CD4-positive, alpha-beta T cell treated with Interleukin-21 for 1 hour (primary cell): ENCODE measurements at regions not wholly inside any gene's neighbourhood (a gene's known extent, or its start where the extent isn't known, plus 50 kb on each side); places are given as distances from the start of the nearest gene placed in this dataset.
"Not testable (repeated sequence)": the region's sequence is repeated elsewhere in the genome, so short reads cannot be mapped to it uniquely, and the experiment has no call there.

Experiments used
- DNase-seq: peaks from one replicate; pipeline ENCODE4 v3.0.0-alpha.2; 2020

GRCh38 chr6:21745543-21746337, 152.2 kb downstream of the SOX4 start:
- DNase-seq: no peak

GRCh38 chr6:21747441-21747840, 153.9 kb downstream of the SOX4 start:
- DNase-seq: no peak

- no peak for DNase-seq
These were observed 154.9 kb downstream of the SOX4 start for GRCh38 chr6:21748343-21749056.

- no peak for DNase-seq
These were observed 156.2 kb downstream of the SOX4 start for GRCh38 chr6:21749754-21750153.

- DNase-seq: no peak
These were observed 157.0 kb downstream of the SOX4 start for GRCh38 chr6:21750575-21750974.

GRCh38 chr6:21751608-21752007, 158.1 kb downstream of the SOX4 start:
- DNase-seq: no peak

GRCh38 chr6:21752054-21752811, 158.7 kb downstream of the SOX4 start:
- DNase-seq: no peak

- DNase-seq: no peak
These were observed 159.9 kb downstream of the SOX4 start for GRCh38 chr6:21753241-21754108.

- DNase-seq: no peak
These were observed 161.3 kb downstream of the SOX4 start for GRCh38 chr6:21754891-21755290.

GRCh38 chr6:21756487-21756886, 162.9 kb downstream of the SOX4 start:
- no peak for DNase-seq

- DNase-seq: not testable (repeated sequence)
These were observed 163.8 kb downstream of the SOX4 start for GRCh38 chr6:21757392-21757791.

GRCh38 chr6:21759721-21760120, 166.2 kb downstream of the SOX4 start:
- no peak for DNase-seq

GRCh38 chr6:21761053-21761730, 167.6 kb downstream of the SOX4 start:
- DNase-seq: not testable (repeated sequence)

GRCh38 chr6:21764989-21765388, 171.4 kb downstream of the SOX4 start:
- DNase-seq: no peak

- DNase-seq: no peak
These were observed 174.5 kb downstream of the SOX4 start for GRCh38 chr6:21767891-21768648.

GRCh38 chr6:21769405-21769861, 175.9 kb downstream of the SOX4 start:
- DNase-seq: no peak

- DNase-seq: no peak
These were observed 176.4 kb downstream of the SOX4 start for GRCh38 chr6:21769968-21770367.

- DNase-seq: no peak
These were observed 178.2 kb downstream of the SOX4 start for GRCh38 chr6:21771626-21772320.

GRCh38 chr6:21772477-21772876, 178.9 kb downstream of the SOX4 start:
- DNase-seq: no peak

GRCh38 chr6:21772884-21773575, 179.5 kb downstream of the SOX4 start:
- no peak for DNase-seq
